HCT116 (cell line): ENCODE measurements at regions not wholly inside any gene's neighbourhood (a gene's known extent, or its start where the extent isn't known, plus 50 kb on each side); places are given as distances from the start of the nearest gene placed in this dataset.

Source experiments
- ATAC-seq: fragments of 200-7000 bp; cut with Tn5 transposase; 2 replicates; pipeline ENCODE4 v1.9.1; 2020; ENCODE audit warnings: mild to moderate bottlenecking, moderate library complexity
- BruUV-seq: library from RNA; stranded (reverse); fragments of 400-500 nt; replicated peaks from 2 replicates; lab custom pipeline; 2021; lab: Mats Ljungman, UMichigan
- CTCF ChIA-PET: fragments of 300-600 bp; sonication (Branson Sonifier 250); formaldehyde crosslinking; loops from one replicate; lab custom pipeline; 2021; ENCODE audit warnings: antibody characterized with exemption; lab: Charles Lee
- POLR2A ChIA-PET: fragments of 300-600, 350-600 bp; sonication (Branson Sonifier 250); formaldehyde crosslinking; loops from one replicate; lab custom pipeline; 2021; ENCODE audit warnings: antibody characterized with exemption; lab: Charles Lee
- RAD21 ChIA-PET, 2 experiments: fragments of 300-600 bp; sonication (Branson Sonifier 250); formaldehyde crosslinking; loops; one replicate each; lab custom pipeline; 2023; ENCODE audit warnings: low total read pairs in 2 of 2; ENCODE audit not compliant: uncharacterized antibody in 2 of 2, unreplicated experiment in 2 of 2, low non-redundant PET in 1 of 2; lab: Charles Lee
- DNase-seq: peaks from one replicate; pipeline ENCODE4 v3.0.0-alpha.2; 2010; ENCODE audit warnings: low read depth, low spot score
- H2AFZ ChIP-seq: fragments of 200-600 bp; shearing (Covaris generic), sonication (generic); 2 replicates; pipeline ENCODE4 v1.6.1; 2017; ENCODE audit warnings: low read depth, mixed run types, mixed read lengths, antibody characterized with exemption, low read length; ENCODE audit not compliant: poor library complexity, severe bottlenecking
- H3K27ac ChIP-seq: 2 replicates; pipeline ENCODE4 v1.5.1; 2012; ENCODE audit warnings: low read depth, low read length
- H3K27me3 ChIP-seq: fragments of 200-600 bp; sonication (generic); 2 replicates; pipeline ENCODE4 v1.6.1; 2016; ENCODE audit warnings: mixed run types, low read length, mixed read lengths; ENCODE audit not compliant: insufficient read depth
- H3K36me3 ChIP-seq, 2 experiments: fragments of 200-500 bp in 1 of 2; fragments of 200-600 bp in 1 of 2; sonication (Bioruptor generic) in 1 of 2; sonication (generic) in 1 of 2; 2 replicates each; pipeline versions ENCODE4 v1.5.1 to v1.6.1; 2014 to 2016; ENCODE audit warnings: low read length in 2 of 2, inconsistent platforms in 1 of 2, mixed read lengths in 1 of 2, mixed run types in 1 of 2; ENCODE audit not compliant: insufficient read depth in 2 of 2, control insufficient read depth in 1 of 2
- H3K4me1 ChIP-seq, 2 experiments: fragments of 200-600 bp in 1 of 2; sonication (generic) in 1 of 2; 2 replicates each; pipeline versions ENCODE4 v1.5.1 to v1.6.1; 2012 to 2017; ENCODE audit warnings: low read length in 2 of 2, inconsistent platforms in 1 of 2, mild to moderate bottlenecking in 1 of 2, mixed read lengths in 1 of 2, mixed run types in 1 of 2, moderate library complexity in 1 of 2; ENCODE audit not compliant: insufficient read depth in 2 of 2, control insufficient read depth in 1 of 2
- H3K4me2 ChIP-seq: fragments of 200-600 bp; sonication (generic); 2 replicates; pipeline ENCODE4 v1.6.1; 2017; ENCODE audit warnings: mixed run types, low read length, mixed read lengths
- H3K4me3 ChIP-seq, 2 experiments: fragments of 200-600 bp in 1 of 2; sonication (generic) in 1 of 2; replicated peaks in 1 of 2; 2 replicates each; pipeline ENCODE4 v1.5.1; 2011 to 2016; ENCODE audit warnings: low read length in 2 of 2, control low read depth in 1 of 2, low read depth in 1 of 2, mild to moderate bottlenecking in 1 of 2, mixed read lengths in 1 of 2, mixed run types in 1 of 2
- H3K79me2 ChIP-seq: fragments of 200-600 bp; sonication (generic); 2 replicates; pipeline ENCODE4 v1.6.1; 2017; ENCODE audit warnings: mild to moderate bottlenecking, mixed run types, low read length, moderate library complexity, mixed read lengths; ENCODE audit not compliant: insufficient read depth
- H3K9ac ChIP-seq: fragments of 200-600 bp; sonication (generic); 2 replicates; pipeline ENCODE4 v1.6.1; 2016; ENCODE audit warnings: low read length, mixed read lengths
- H3K9me2 ChIP-seq: fragments of 200-600 bp; sonication (generic), shearing (Covaris generic); 2 replicates; pipeline ENCODE4 v1.6.1; 2017; ENCODE audit warnings: mixed run types, mild to moderate bottlenecking, moderate library complexity; ENCODE audit not compliant: insufficient read depth
- H3K9me3 ChIP-seq, 2 experiments: fragments of 200-500 bp in 1 of 2; fragments of 200-600 bp in 1 of 2; sonication (Bioruptor generic) in 1 of 2; sonication (generic) in 1 of 2; 2 replicates each; pipeline ENCODE4 v1.6.1; 2014 to 2017; ENCODE audit warnings: low read length in 2 of 2, mixed read lengths in 2 of 2, inconsistent platforms in 1 of 2, low read depth in 1 of 2, mild to moderate bottlenecking in 1 of 2, mixed run types in 1 of 2, moderate library complexity in 1 of 2; ENCODE audit not compliant: control insufficient read depth in 1 of 2, insufficient read depth in 1 of 2
- H4K20me1 ChIP-seq: fragments of 200-600 bp; sonication (generic), shearing (Covaris generic); 2 replicates; pipeline ENCODE4 v1.6.1; 2017; ENCODE audit warnings: mixed run types, mild to moderate bottlenecking, moderate library complexity; ENCODE audit not compliant: insufficient read depth
- FOSL1 ChIP-seq: IDR thresholded peaks from 2 replicates; pipeline ENCODE4 v1.6.1; 2012; ENCODE audit warnings: low read depth
- JUND ChIP-seq: IDR thresholded peaks from 2 replicates; pipeline ENCODE4 v1.6.1; 2012
- POLR2AphosphoS5 ChIP-seq: IDR thresholded peaks from 2 replicates; pipeline ENCODE4 v1.6.1; 2011; ENCODE audit warnings: mild to moderate bottlenecking, low read depth, low read length, moderate library complexity
- RAD21 ChIP-seq: IDR thresholded peaks from 2 replicates; pipeline ENCODE4 v1.6.1; 2012; ENCODE audit warnings: low read depth, mild to moderate bottlenecking
- SRF ChIP-seq: IDR thresholded peaks from 2 replicates; pipeline ENCODE4 v1.6.1; 2012; ENCODE audit warnings: low read depth
- intact Hi-C: fragments of 100-400 bp; cut with micrococcal nuclease; formaldehyde crosslinking; loops from 2 replicates; pipeline ENCODE4 v1.10.0; 2022
- TF ChIP-seq, protein P1 (sequence below), 3 experiments: fragments of 200-600 bp in 1 of 3; sonication (generic) in 1 of 3; IDR thresholded peaks in 2 of 3; conservative IDR thresholded peaks in 1 of 3; 2 replicates each; pipeline ENCODE4 v1.5.1; 2012 to 2017; ENCODE audit warnings: low read depth in 2 of 3, low read length in 2 of 3, antibody characterized with exemption in 1 of 3, borderline replicate concordance in 1 of 3, control low read depth in 1 of 3, mild to moderate bottlenecking in 1 of 3, mixed read lengths in 1 of 3, mixed run types in 1 of 3, moderate library complexity in 1 of 3; ENCODE audit not compliant: insufficient read depth in 1 of 3
- TF ChIP-seq, protein P2 (sequence below): IDR thresholded peaks from 2 replicates; pipeline ENCODE4 v1.6.1; 2011; ENCODE audit warnings: mild to moderate bottlenecking, low read length, moderate library complexity; ENCODE audit not compliant: insufficient replicate concordance; ENCODE audit errors: extremely low read depth

DNA sequence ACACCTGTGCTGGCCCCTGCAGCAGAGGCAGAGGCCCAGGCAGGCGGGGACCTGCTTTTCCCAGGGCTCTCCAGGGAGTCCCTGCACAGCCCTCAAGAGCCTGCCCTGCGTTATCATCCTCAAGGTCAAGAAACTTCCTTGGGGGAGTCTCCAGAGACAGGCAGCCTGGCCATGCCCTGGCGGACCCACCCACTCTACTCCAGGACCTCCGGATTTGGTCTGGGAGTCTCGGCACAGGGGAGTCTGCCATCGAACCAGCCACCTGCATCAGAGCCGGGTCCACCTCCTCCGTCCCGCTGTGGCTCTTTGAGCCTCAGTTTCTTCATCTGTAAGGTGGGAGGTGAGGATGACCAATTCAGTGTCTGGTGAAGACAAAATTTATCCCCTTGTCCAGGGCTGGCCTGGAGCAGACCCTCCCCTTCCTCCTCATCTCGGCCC, 75.3 kb upstream of the TNRC6C start:
- POLR2A ChIA-PET = no interaction called here

More for the DNA sequence above, 75.3 kb upstream of the TNRC6C start:
- no peaks in the 10 kb centered on the region for H3K36me3 ChIP-seq
- no peak overlapping the region for H3K9ac ChIP-seq
- H3K4me3 ChIP-seq = no peak overlapping the region
- H3K4me1 ChIP-seq = peaks cover 0 to 13% of the 10 kb centered on the region in 2 experiments; a peak in 1 of 4 replicates
- ATAC-seq (no peak), DNase-seq (no peak)
- H3K4me2 ChIP-seq = no peak overlapping the region
- H3K79me2 ChIP-seq = no peaks in the 10 kb centered on the region
- intact Hi-C loops = no loop called here
- ChIA-PET CTCF (interaction anchor here (1.3 kb wide), 1 partner anchor 9 kb away, joined by 4 read pairs; no protein-coding TSS in a partner anchor), RAD21 (no interaction called here)
- H3K27me3 ChIP-seq = peaks cover 31% of the 10 kb centered on the region
- H2AFZ ChIP-seq = no peak overlapping the region
- H3K9me3 ChIP-seq = no peaks in the 10 kb centered on the region
- H4K20me1 ChIP-seq = no peaks in the 10 kb centered on the region
- no TSS peak for BruUV-seq
- no peak for TF ChIP-seq JUND
- TF ChIP-seq, protein P1, sequence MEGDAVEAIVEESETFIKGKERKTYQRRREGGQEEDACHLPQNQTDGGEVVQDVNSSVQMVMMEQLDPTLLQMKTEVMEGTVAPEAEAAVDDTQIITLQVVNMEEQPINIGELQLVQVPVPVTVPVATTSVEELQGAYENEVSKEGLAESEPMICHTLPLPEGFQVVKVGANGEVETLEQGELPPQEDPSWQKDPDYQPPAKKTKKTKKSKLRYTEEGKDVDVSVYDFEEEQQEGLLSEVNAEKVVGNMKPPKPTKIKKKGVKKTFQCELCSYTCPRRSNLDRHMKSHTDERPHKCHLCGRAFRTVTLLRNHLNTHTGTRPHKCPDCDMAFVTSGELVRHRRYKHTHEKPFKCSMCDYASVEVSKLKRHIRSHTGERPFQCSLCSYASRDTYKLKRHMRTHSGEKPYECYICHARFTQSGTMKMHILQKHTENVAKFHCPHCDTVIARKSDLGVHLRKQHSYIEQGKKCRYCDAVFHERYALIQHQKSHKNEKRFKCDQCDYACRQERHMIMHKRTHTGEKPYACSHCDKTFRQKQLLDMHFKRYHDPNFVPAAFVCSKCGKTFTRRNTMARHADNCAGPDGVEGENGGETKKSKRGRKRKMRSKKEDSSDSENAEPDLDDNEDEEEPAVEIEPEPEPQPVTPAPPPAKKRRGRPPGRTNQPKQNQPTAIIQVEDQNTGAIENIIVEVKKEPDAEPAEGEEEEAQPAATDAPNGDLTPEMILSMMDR (IDR thresholded peaks at IDR 0.05 in 2 of 3, conservative IDR thresholded peaks at IDR 0.05 in 1 of 3; ENCODE audit: borderline replicate concordance in 1 of 3, insufficient read depth in 1 of 3, low read depth in 2 of 3, low read length in 2 of 3) = no peak
- no peak for TF ChIP-seq RAD21
- TF ChIP-seq SRF = no peak
- TF ChIP-seq, protein P2, sequence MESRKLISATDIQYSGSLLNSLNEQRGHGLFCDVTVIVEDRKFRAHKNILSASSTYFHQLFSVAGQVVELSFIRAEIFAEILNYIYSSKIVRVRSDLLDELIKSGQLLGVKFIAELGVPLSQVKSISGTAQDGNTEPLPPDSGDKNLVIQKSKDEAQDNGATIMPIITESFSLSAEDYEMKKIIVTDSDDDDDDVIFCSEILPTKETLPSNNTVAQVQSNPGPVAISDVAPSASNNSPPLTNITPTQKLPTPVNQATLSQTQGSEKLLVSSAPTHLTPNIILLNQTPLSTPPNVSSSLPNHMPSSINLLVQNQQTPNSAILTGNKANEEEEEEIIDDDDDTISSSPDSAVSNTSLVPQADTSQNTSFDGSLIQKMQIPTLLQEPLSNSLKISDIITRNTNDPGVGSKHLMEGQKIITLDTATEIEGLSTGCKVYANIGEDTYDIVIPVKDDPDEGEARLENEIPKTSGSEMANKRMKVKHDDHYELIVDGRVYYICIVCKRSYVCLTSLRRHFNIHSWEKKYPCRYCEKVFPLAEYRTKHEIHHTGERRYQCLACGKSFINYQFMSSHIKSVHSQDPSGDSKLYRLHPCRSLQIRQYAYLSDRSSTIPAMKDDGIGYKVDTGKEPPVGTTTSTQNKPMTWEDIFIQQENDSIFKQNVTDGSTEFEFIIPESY = no peak
- no peak for TF ChIP-seq POLR2AphosphoS5
- TF ChIP-seq FOSL1 = no peak
- H3K9me2 ChIP-seq = no peaks in the 10 kb centered on the region
- no peak overlapping the region for H3K27ac ChIP-seq
